GM12892 (cell line): ENCODE measurements at regions not wholly inside any gene's neighbourhood (a gene's known extent, or its start where the extent isn't known, plus 50 kb on each side); places are given as distances from the start of the nearest gene placed in this dataset.

Experiments
- POLR2A ChIP-seq: IDR thresholded peaks from 2 replicates; pipeline ENCODE4 v1.6.1; 2011; ENCODE audit warnings: low read depth, low read length, control low read depth
- POLR2AphosphoS5 ChIP-seq: IDR thresholded peaks from 2 replicates; pipeline ENCODE4 v1.6.1; 2011; ENCODE audit warnings: low read depth, low read length, control low read depth

- TF ChIP-seq POLR2A, result no peak
- no peak for TF ChIP-seq POLR2AphosphoS5
Measured at GRCh38 chr13:63554157-63554556, 2138.5 kb upstream of the PCDH20 start.
